IMR-90 (cell line): ENCODE measurements at regions not wholly inside any gene's neighbourhood (a gene's known extent, or its start where the extent isn't known, plus 50 kb on each side); places are given as distances from the start of the nearest gene placed in this dataset.

ENCODE experiments used
- ATAC-seq: fragments of 200-7000 bp; cut with Tn5 transposase; 2 replicates; pipeline ENCODE4 v1.9.1; 2020; ENCODE audit warnings: low read depth, mild to moderate bottlenecking, moderate library complexity
- BruUV-seq: library from RNA; stranded (reverse); fragments of 400-500 nt; replicated peaks from 2 replicates; lab custom pipeline; 2021; lab: Mats Ljungman, UMichigan
- CTCF ChIA-PET: fragments of 300-600 bp; formaldehyde crosslinking; extraction: SDS; loops from one replicate; lab custom pipeline; 2021; ENCODE audit warnings: antibody characterized with exemption; lab: Yijun Ruan, JAX
- POLR2A ChIA-PET: fragments of 300-600 bp; sonication (Branson Sonifier 250); formaldehyde crosslinking; loops from one replicate; lab custom pipeline; 2022; ENCODE audit warnings: antibody characterized with exemption; ENCODE audit not compliant: unreplicated experiment; lab: Charles Lee
- DNase-seq: peaks from one replicate; pipeline ENCODE4 v3.0.0; 2013
- H2AFZ ChIP-seq: replicated peaks from 2 replicates; pipeline ENCODE3; 2013; ENCODE audit warnings: low read length, mild to moderate bottlenecking; ENCODE audit not compliant: poor library complexity
- H2AK5ac ChIP-seq: 2 replicates; pipeline ENCODE4 v1.6.1; 2013; ENCODE audit warnings: low read depth, low read length, inconsistent platforms
- H2AK9ac ChIP-seq: replicated peaks from 2 replicates; pipeline ENCODE3; 2013; ENCODE audit warnings: mild to moderate bottlenecking, low read depth, low read length, moderate library complexity; ENCODE audit not compliant: poor library complexity
- H2BK120ac ChIP-seq: 2 replicates; pipeline ENCODE4 v1.6.1; 2013; ENCODE audit warnings: low read depth, low read length, inconsistent platforms
- H2BK15ac ChIP-seq: 3 replicates; pipeline ENCODE4 v1.6.1; 2013; ENCODE audit warnings: low read depth, low read length, inconsistent platforms
- H2BK20ac ChIP-seq: 2 replicates; pipeline ENCODE4 v1.6.1; 2013; ENCODE audit warnings: low read depth, mild to moderate bottlenecking, inconsistent platforms, low read length, moderate library complexity
- H2BK5ac ChIP-seq: 2 replicates; pipeline ENCODE4 v1.6.1; 2013; ENCODE audit warnings: mild to moderate bottlenecking, low read depth, low read length, inconsistent platforms; ENCODE audit not compliant: poor library complexity, severe bottlenecking
- H3K14ac ChIP-seq: replicated peaks from 2 replicates; pipeline ENCODE4 v1.6.1; 2013; ENCODE audit warnings: low read depth, low read length, inconsistent platforms
- H3K18ac ChIP-seq: 2 replicates; pipeline ENCODE4 v1.6.1; 2013; ENCODE audit warnings: low read depth, low read length, control low read depth
- H3K23ac ChIP-seq: 2 replicates; pipeline ENCODE4 v1.6.1; 2013; ENCODE audit warnings: low read depth, low read length, inconsistent platforms
- H3K27ac ChIP-seq: 2 replicates; pipeline ENCODE4 v1.5.1; 2013; ENCODE audit warnings: mild to moderate bottlenecking, control low read depth, low read length; ENCODE audit not compliant: insufficient read depth
- H3K27me3 ChIP-seq: 2 replicates; pipeline ENCODE4 v1.6.1; 2013; ENCODE audit warnings: low read length; ENCODE audit not compliant: control insufficient read depth, insufficient read depth
- H3K36me3 ChIP-seq: 2 replicates; pipeline ENCODE4 v1.6.1; 2013; ENCODE audit warnings: low read length, mixed read lengths; ENCODE audit not compliant: control insufficient read depth, insufficient read depth
- H3K4ac ChIP-seq: 2 replicates; pipeline ENCODE4 v1.6.1; 2013; ENCODE audit warnings: low read depth, low read length, inconsistent platforms
- H3K4me1 ChIP-seq: 2 replicates; pipeline ENCODE4 v1.6.1; 2013; ENCODE audit warnings: low read length, mixed read lengths; ENCODE audit not compliant: control insufficient read depth, insufficient read depth
- H3K4me2 ChIP-seq: 2 replicates; pipeline ENCODE4 v1.6.1; 2013; ENCODE audit warnings: low read depth, mild to moderate bottlenecking, control low read depth, low read length, moderate library complexity
- H3K4me3 ChIP-seq: 2 replicates; pipeline ENCODE4 v1.5.1; 2013; ENCODE audit warnings: low read depth, mild to moderate bottlenecking, control low read depth, low read length, moderate library complexity; ENCODE audit not compliant: insufficient read depth
- H3K56ac ChIP-seq: 2 replicates; pipeline ENCODE4 v1.6.1; 2013; ENCODE audit warnings: low read length, inconsistent platforms; ENCODE audit not compliant: insufficient read depth; ENCODE audit errors: extremely low read depth
- H3K79me1 ChIP-seq, 2 experiments: 2 replicates each; pipeline ENCODE4 v1.6.1; 2013; ENCODE audit warnings: low read length in 2 of 2, inconsistent platforms in 1 of 2, low read depth in 1 of 2
- H3K9ac ChIP-seq: 2 replicates; pipeline ENCODE4 v1.6.1; 2013; ENCODE audit warnings: low read depth, low read length, control low read depth
- H3K9me1 ChIP-seq: 2 replicates; pipeline ENCODE4 v1.6.1; 2013; ENCODE audit warnings: low read length, inconsistent platforms; ENCODE audit not compliant: insufficient read depth
- H3K9me3 ChIP-seq: 2 replicates; pipeline ENCODE4 v1.6.1; 2013; ENCODE audit warnings: low read length; ENCODE audit not compliant: control insufficient read depth, insufficient read depth
- H4K20me1 ChIP-seq: 2 replicates; pipeline ENCODE4 v1.6.1; 2013; ENCODE audit warnings: low read length, inconsistent platforms; ENCODE audit not compliant: insufficient read depth
- H4K5ac ChIP-seq: 2 replicates; pipeline ENCODE4 v1.6.1; 2013; ENCODE audit warnings: mild to moderate bottlenecking, low read depth, low read length, control low read depth
- H4K8ac ChIP-seq, 2 experiments: 2 replicates each; pipeline ENCODE4 v1.6.1; 2013; ENCODE audit warnings: low read depth in 2 of 2, low read length in 2 of 2, control low read depth in 1 of 2, inconsistent platforms in 1 of 2
- H4K91ac ChIP-seq: 2 replicates; pipeline ENCODE4 v1.6.1; 2013; ENCODE audit warnings: low read depth, low read length, inconsistent platforms; ENCODE audit not compliant: insufficient read depth
- CEBPB ChIP-seq: IDR thresholded peaks from 2 replicates; pipeline ENCODE4 v1.6.1; 2012; ENCODE audit warnings: low read depth, low read length, improper control_type of control experiment
- MAFK ChIP-seq: IDR thresholded peaks from 2 replicates; pipeline ENCODE4 v1.6.1; 2012; ENCODE audit warnings: low read depth, low read length, improper control_type of control experiment
- WGBS, 2 experiments: methylation state at CpG; one replicate each; pipeline versions ENCODE4 v1.1.5 to v1.1.7; 2013; ENCODE audit warnings: missing lambda C conversion rate in 2 of 2; ENCODE audit not compliant: insufficient read length in 1 of 2; ENCODE audit errors: extremely low coverage in 2 of 2; 5-methylcytosine and 5-hydroxymethylcytosine counted together
- dilution Hi-C: fragments of 300-500 bp; cut with HindIII; formaldehyde crosslinking; loops from one replicate; pipeline ENCODE4 v1.14.3; 2018; ENCODE audit warnings: low sequenced_read_pairs; ENCODE audit not compliant: unreplicated experiment
- in situ Hi-C: fragments of 300-500 bp; cut with MboI; formaldehyde crosslinking; loops from 3 replicates; pipeline ENCODE4 v1.14.3; 2019; ENCODE audit warnings: low sequenced_read_pairs, inconsistent platforms, mixed read lengths
- intact Hi-C: fragments of 100-400 bp; cut with micrococcal nuclease; formaldehyde crosslinking; loops from 2 replicates; pipeline ENCODE4 v1.10.0; 2022

GRCh38 chr15:37813306-37813705 lies 121.1 kb upstream of the TMCO5A start:
- CTCF ChIA-PET, result interaction anchor here (0.7 to 1.1 kb wide), 2 partner anchors 10 to 11 kb away, joined by 3 to 5 read pairs; no protein-coding TSS in a partner anchor
- no TSS peak for BruUV-seq

More at GRCh38 chr15:37813306-37813705, 121.1 kb upstream of the TMCO5A start:
- H4K20me1 ChIP-seq, result no peaks in the 10 kb centered on the region
- WGBS, 2 experiments, result 38% methylated on average over 1 of the region's 3 CpGs; no CpG with 5 or more reads in 1 of the 2 experiments
- no peaks in the 10 kb centered on the region for H3K9me1 ChIP-seq
- no peaks in the 10 kb centered on the region; the same call in 1 of the 2 replicates for H3K27me3 ChIP-seq
- intact Hi-C loops (no loop called here), dilution Hi-C loops (no loop called here), in situ Hi-C loops (no loop called here)
- no peak overlapping the region for H3K18ac ChIP-seq
- H2BK20ac ChIP-seq, result no peak overlapping the region
- no peaks in the 10 kb centered on the region for H3K79me1 ChIP-seq
- no peak for DNase-seq
- H4K91ac ChIP-seq, result no peak overlapping the region
- ATAC-seq, result no peak
- H3K23ac ChIP-seq, result no peak overlapping the region
- H2AFZ ChIP-seq, result no peak overlapping the region
- no peak overlapping the region for H4K5ac ChIP-seq
- H2AK5ac ChIP-seq, result no peak overlapping the region
- H2BK120ac ChIP-seq, result no peak overlapping the region
- H3K27ac ChIP-seq, result no peak overlapping the region
- no peak overlapping the region for H2AK9ac ChIP-seq
- no peak overlapping the region for H3K4me3 ChIP-seq
- H3K4ac ChIP-seq, result no peak overlapping the region
- H4K8ac ChIP-seq, result no peak overlapping the region
- H3K4me1 ChIP-seq, result no peaks in the 10 kb centered on the region
- no peak overlapping the region for H2BK15ac ChIP-seq
- TF ChIP-seq CEBPB (peak; percentile 88), MAFK (no peak)
- POLR2A ChIA-PET, result no interaction called here
- no peak overlapping the region for H3K9ac ChIP-seq
- H2BK5ac ChIP-seq, result no peak overlapping the region
- H3K56ac ChIP-seq, result no peak overlapping the region
- no peaks in the 10 kb centered on the region for H3K9me3 ChIP-seq
- no peaks in the 10 kb centered on the region for H3K36me3 ChIP-seq
- H3K4me2 ChIP-seq, result no peak overlapping the region
- no peak overlapping the region for H3K14ac ChIP-seq
